SK-N-SH (cell line): ENCODE measurements at regions not wholly inside any gene's neighbourhood (a gene's known extent, or its start where the extent isn't known, plus 50 kb on each side); places are given as distances from the start of the nearest gene placed in this dataset.

Experiments
- CTCF ChIP-seq: fragments of 200-600 bp; sonication (generic); IDR thresholded peaks from 2 replicates; pipeline ENCODE4 v1.6.1; 2017; ENCODE audit warnings: antibody characterized with exemption, mild to moderate bottlenecking, moderate library complexity
- JUND ChIP-seq: IDR thresholded peaks from 2 replicates; pipeline ENCODE4 v1.4.0; 2012
- SIN3A ChIP-seq: IDR thresholded peaks from 2 replicates; pipeline ENCODE4 v1.6.1; 2012; ENCODE audit warnings: low read depth, mild to moderate bottlenecking, low read length, moderate library complexity, borderline replicate concordance

DNA sequence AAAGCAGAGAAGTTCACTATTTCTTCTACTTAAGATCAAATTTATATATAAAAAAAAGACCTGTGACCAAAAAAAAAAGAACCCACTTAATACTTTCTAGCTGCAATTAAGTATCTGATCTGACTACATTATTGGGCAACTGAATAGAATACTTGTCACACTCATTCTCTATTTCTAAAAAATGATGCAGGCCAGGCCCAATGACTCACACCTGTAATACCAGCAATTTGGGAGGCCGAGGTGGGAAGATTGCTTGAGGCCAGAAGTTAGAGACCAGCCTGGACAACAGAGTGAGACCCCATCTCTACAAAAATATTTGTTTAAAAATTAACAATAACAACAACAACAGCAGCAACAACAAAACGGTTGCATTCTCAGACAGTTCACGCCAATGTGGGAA, 108.8 kb upstream of the BMP2K start:
- TF ChIP-seq JUND: no peak
- no peak for TF ChIP-seq SIN3A
- TF ChIP-seq CTCF: no peak
